Stomach smooth muscle (tissue), 2 donors: ENCODE measurements at regions not wholly inside any gene's neighbourhood (a gene's known extent, or its start where the extent isn't known, plus 50 kb on each side); places are given as distances from the start of the nearest gene placed in this dataset.

Experiments used
- H3K27ac ChIP-seq: one replicate; pipeline ENCODE4 v1.7.0; 2013; ENCODE audit warnings: mild to moderate bottlenecking, low read length, inconsistent platforms
- H3K27me3 ChIP-seq, 2 donors: one replicate each; pipeline ENCODE4 v1.7.0; 2013; ENCODE audit warnings: low read length in 2 of 2; ENCODE audit not compliant: insufficient read depth in 2 of 2, control insufficient read depth in 1 of 2
- H3K36me3 ChIP-seq, 2 donors: one replicate each; pipeline ENCODE4 v1.7.0; 2013; ENCODE audit warnings: low read length in 2 of 2; ENCODE audit not compliant: control insufficient read depth in 2 of 2, insufficient read depth in 2 of 2
- H3K4me1 ChIP-seq: one replicate; pipeline ENCODE4 v1.7.0; 2013; ENCODE audit warnings: low read length; ENCODE audit not compliant: control insufficient read depth, insufficient read depth
- H3K4me3 ChIP-seq, 2 donors: one replicate each; pipeline ENCODE4 v1.7.0; 2013; ENCODE audit warnings: low read length in 2 of 2
- H3K9ac ChIP-seq, 2 donors: one replicate each; pipeline ENCODE4 v1.7.0; 2013; ENCODE audit warnings: low read length in 2 of 2, mild to moderate bottlenecking in 1 of 2
- H3K9me3 ChIP-seq, 2 donors: one replicate each; pipeline ENCODE4 v1.7.0; 2013; ENCODE audit warnings: low read length in 2 of 2; ENCODE audit not compliant: control insufficient read depth in 2 of 2
- donor health status: healthy.
- donor health status: Pancreatic carcinoma.

- H3K4me1 ChIP-seq = no peaks in the 10 kb centered on the region
- no peak overlapping the region for H3K4me3 ChIP-seq
- H3K27ac ChIP-seq = no peak overlapping the region
Observed at GRCh38 chr12:59252731-59253130, 332.4 kb upstream of the LRIG3 start.

GRCh38 chr12:59250766-59251165 lies 330.5 kb upstream of the LRIG3 start:
- Histone ChIP-seq H3K27me3 (no peaks in the 10 kb centered on the region), H3K4me3 (no peak overlapping the region), H3K36me3 (no peaks in the 10 kb centered on the region), H3K27ac (no peak overlapping the region), H3K4me1 (no peaks in the 10 kb centered on the region), H3K9ac (no peak overlapping the region), H3K9me3 (peaks cover 0 to 3% of the 10 kb centered on the region in 2 donors)

More at GRCh38 chr12:59252731-59253130, 332.4 kb upstream of the LRIG3 start:
- no peaks in the 10 kb centered on the region for H3K27me3 ChIP-seq
- peaks cover 3% of the 10 kb centered on the region in 2 donors for H3K9me3 ChIP-seq
- H3K36me3 ChIP-seq = no peaks in the 10 kb centered on the region
- no peak overlapping the region for H3K9ac ChIP-seq

- Histone ChIP-seq H3K9me3 (no peaks in the 10 kb centered on the region), H3K9ac (no peak overlapping the region), H3K36me3 (no peaks in the 10 kb centered on the region), H3K27me3 (no peaks in the 10 kb centered on the region), H3K4me1 (no peaks in the 10 kb centered on the region), H3K4me3 (no peak overlapping the region), H3K27ac (no peak overlapping the region)
Observed at GRCh38 chr12:59240048-59240447, 319.7 kb upstream of the LRIG3 start.

- no peaks in the 10 kb centered on the region for H3K36me3 ChIP-seq
- H3K9me3 ChIP-seq = no peaks in the 10 kb centered on the region
- no peaks in the 10 kb centered on the region for H3K27me3 ChIP-seq
- H3K4me1 ChIP-seq = no peaks in the 10 kb centered on the region
- no peak overlapping the region for H3K27ac ChIP-seq
- no peak overlapping the region for H3K9ac ChIP-seq
- no peak overlapping the region for H3K4me3 ChIP-seq
Observed at GRCh38 chr12:59234391-59234790, 314.1 kb upstream of the LRIG3 start.

- Histone ChIP-seq H3K4me3 (no peak overlapping the region), H3K9ac (no peak overlapping the region), H3K27me3 (no peaks in the 10 kb centered on the region), H3K4me1 (no peaks in the 10 kb centered on the region), H3K36me3 (no peaks in the 10 kb centered on the region), H3K27ac (no peak overlapping the region), H3K9me3 (no peaks in the 10 kb centered on the region)
Observed at GRCh38 chr12:59230334-59230733, 310.0 kb upstream of the LRIG3 start.

- Histone ChIP-seq H3K4me1 (no peaks in the 10 kb centered on the region), H3K9me3 (no peaks in the 10 kb centered on the region), H3K4me3 (no peak overlapping the region), H3K36me3 (no peaks in the 10 kb centered on the region), H3K27ac (no peak overlapping the region), H3K9ac (no peak overlapping the region), H3K27me3 (no peaks in the 10 kb centered on the region)
Observed at GRCh38 chr12:59219148-59219547, 298.8 kb upstream of the LRIG3 start.

- H3K9me3 ChIP-seq = no peaks in the 10 kb centered on the region
- no peak overlapping the region for H3K27ac ChIP-seq
- no peaks in the 10 kb centered on the region for H3K27me3 ChIP-seq
- H3K4me3 ChIP-seq = no peak overlapping the region
- H3K36me3 ChIP-seq = no peaks in the 10 kb centered on the region
- no peak overlapping the region for H3K9ac ChIP-seq
- no peaks in the 10 kb centered on the region for H3K4me1 ChIP-seq
Observed at GRCh38 chr12:59196989-59197388, 276.7 kb upstream of the LRIG3 start.

- H3K27ac ChIP-seq = no peak overlapping the region
- no peaks in the 10 kb centered on the region for H3K4me1 ChIP-seq
- H3K9me3 ChIP-seq = no peaks in the 10 kb centered on the region
- H3K4me3 ChIP-seq = no peak overlapping the region
- no peaks in the 10 kb centered on the region for H3K36me3 ChIP-seq
- no peak overlapping the region for H3K9ac ChIP-seq
- no peaks in the 10 kb centered on the region for H3K27me3 ChIP-seq
Observed at GRCh38 chr12:59194794-59195193, 274.5 kb upstream of the LRIG3 start.

- Histone ChIP-seq H3K27ac (no peak overlapping the region), H3K4me1 (no peaks in the 10 kb centered on the region), H3K9me3 (no peaks in the 10 kb centered on the region)
Observed at GRCh38 chr12:59193476-59194050, 273.3 kb upstream of the LRIG3 start.

GRCh38 chr12:59191372-59191771 lies 271.1 kb upstream of the LRIG3 start:
- Histone ChIP-seq H3K9ac (no peak overlapping the region), H3K9me3 (no peaks in the 10 kb centered on the region), H3K27ac (no peak overlapping the region), H3K4me3 (no peak overlapping the region), H3K4me1 (no peaks in the 10 kb centered on the region), H3K27me3 (no peaks in the 10 kb centered on the region), H3K36me3 (no peaks in the 10 kb centered on the region)

More at GRCh38 chr12:59193476-59194050, 273.3 kb upstream of the LRIG3 start:
- H3K27me3 ChIP-seq = no peaks in the 10 kb centered on the region
- no peak overlapping the region for H3K4me3 ChIP-seq
- no peaks in the 10 kb centered on the region for H3K36me3 ChIP-seq
- H3K9ac ChIP-seq = no peak overlapping the region

GRCh38 chr12:59186451-59186850 lies 266.1 kb upstream of the LRIG3 start:
- H3K9ac ChIP-seq = no peak overlapping the region
- no peaks in the 10 kb centered on the region for H3K27me3 ChIP-seq
- H3K36me3 ChIP-seq = no peaks in the 10 kb centered on the region
- H3K9me3 ChIP-seq = no peaks in the 10 kb centered on the region
- no peak overlapping the region for H3K4me3 ChIP-seq
- no peaks in the 10 kb centered on the region for H3K4me1 ChIP-seq
- no peak overlapping the region for H3K27ac ChIP-seq
